H1 (cell line): ENCODE measurements at regions not wholly inside any gene's neighbourhood (a gene's known extent, or its start where the extent isn't known, plus 50 kb on each side); places are given as distances from the start of the nearest gene placed in this dataset.

Source experiments
- RBBP5 ChIP-seq: IDR thresholded peaks from 2 replicates; pipeline ENCODE4 v1.7.1; 2012; ENCODE audit warnings: low read depth, mild to moderate bottlenecking, inconsistent platforms, low read length, moderate library complexity, borderline replicate concordance
- SAP30 ChIP-seq: fragments of 300-600 bp; sonication (generic); IDR thresholded peaks from 2 replicates; pipeline ENCODE4 v1.7.1; 2012; ENCODE audit warnings: low read length, moderate library complexity, mild to moderate bottlenecking, inconsistent platforms; ENCODE audit not compliant: insufficient read depth, insufficient replicate concordance
- SIRT6 ChIP-seq: IDR thresholded peaks from one replicate; pipeline ENCODE4 v1.7.1; 2012; ENCODE audit warnings: low read length, inconsistent platforms

GRCh38 chr6:3919130-3919628, 70.0 kb downstream of the FAM50B start (continued):
- no peak for TF ChIP-seq SIRT6
- TF ChIP-seq SAP30 = no peak
- TF ChIP-seq RBBP5 = no peak
